ENCODE measurements at regions not wholly inside any gene's neighbourhood (a gene's known extent, or its start where the extent isn't known, plus 50 kb on each side); places are given as distances from the start of the nearest gene placed in this dataset.

- in situ Hi-C loops (cut with HindIII; ENCODE audit: low pct_ligation_motif_present, low sequenced_read_pairs): no loop called here
- no peak overlapping the region for H3K27ac ChIP-seq
- no peaks in the 10 kb centered on the region for H3K36me3 ChIP-seq (replicated peaks)
- TF ChIP-seq CTCF (IDR thresholded peaks at IDR 0.05; ENCODE audit: low read depth, low read length, missing control alignments): no peak
- H3K4me3 ChIP-seq (ENCODE audit: low read depth, low read length): no peak overlapping the region
- no peaks in the 10 kb centered on the region for H3K27me3 ChIP-seq (replicated peaks)
- no peak for DNase-seq
Measured at GRCh38 chr3:132777171-132777570, 55.0 kb upstream of the NPHP3 start.

GRCh38 chr3:132773071-132773619 is 50.9 kb upstream of the NPHP3 start:
- Histone ChIP-seq H3K27ac (no peak overlapping the region), H3K36me3 (replicated peaks) (no peaks in the 10 kb centered on the region), H3K27me3 (replicated peaks) (no peaks in the 10 kb centered on the region), H3K4me3 (ENCODE audit: low read depth, low read length) (no peak overlapping the region)
- in situ Hi-C loops (cut with HindIII; ENCODE audit: low pct_ligation_motif_present, low sequenced_read_pairs): no loop called here
- no peak for TF ChIP-seq CTCF (IDR thresholded peaks at IDR 0.05; ENCODE audit: low read depth, low read length, missing control alignments)
- DNase-seq: no peak

- TF ChIP-seq CTCF (IDR thresholded peaks at IDR 0.05; ENCODE audit: low read depth, low read length, missing control alignments): no peak
- H3K4me3 ChIP-seq (ENCODE audit: low read depth, low read length): no peak overlapping the region
- no peaks in the 10 kb centered on the region for H3K27me3 ChIP-seq (replicated peaks)
- DNase-seq: no peak
- no peak overlapping the region for H3K27ac ChIP-seq
- no peaks in the 10 kb centered on the region for H3K36me3 ChIP-seq (replicated peaks)
- in situ Hi-C loops (cut with HindIII; ENCODE audit: low pct_ligation_motif_present, low sequenced_read_pairs): no loop called here
Measured at GRCh38 chr3:132772252-132772651, 50.0 kb upstream of the NPHP3 start.

Measured in brain microvascular endothelial cell (primary cell).